Endodermal cell (in vitro differentiated cells): ENCODE measurements at regions not wholly inside any gene's neighbourhood (a gene's known extent, or its start where the extent isn't known, plus 50 kb on each side); places are given as distances from the start of the nearest gene placed in this dataset.

ENCODE experiments used
- DNase-seq: peaks from one replicate; pipeline ENCODE4 v3.0.0-alpha.2; 2017
- H3K27ac ChIP-seq: 2 replicates; pipeline ENCODE4 v1.5.1; 2013; ENCODE audit warnings: mild to moderate bottlenecking, low read depth, low read length, moderate library complexity
- H3K27me3 ChIP-seq: 2 replicates; pipeline ENCODE4 v1.6.1; 2013; ENCODE audit warnings: mild to moderate bottlenecking, low read length, moderate library complexity; ENCODE audit not compliant: insufficient read depth, control insufficient read depth, poor library complexity, severe bottlenecking
- H3K36me3 ChIP-seq: 2 replicates; pipeline ENCODE4 v1.7.0; 2013; ENCODE audit warnings: mild to moderate bottlenecking, low read length, moderate library complexity; ENCODE audit not compliant: control insufficient read depth, insufficient read depth
- H3K4me1 ChIP-seq: one replicate; pipeline ENCODE4 v1.7.0; 2013; ENCODE audit warnings: low read length; ENCODE audit not compliant: control insufficient read depth, insufficient read depth
- H3K4me3 ChIP-seq: 2 replicates; pipeline ENCODE4 v1.5.1; 2013; ENCODE audit warnings: mild to moderate bottlenecking, low read length, moderate library complexity
- H3K9ac ChIP-seq: 2 replicates; pipeline ENCODE4 v1.6.1; 2013; ENCODE audit warnings: mild to moderate bottlenecking, low read length, moderate library complexity; ENCODE audit not compliant: poor library complexity, severe bottlenecking; ENCODE audit errors: extremely low read depth
- H3K9me3 ChIP-seq: 2 replicates; pipeline ENCODE4 v1.6.1; 2013; ENCODE audit warnings: mild to moderate bottlenecking, low read length, moderate library complexity; ENCODE audit not compliant: control insufficient read depth
- H3K27ac Mint-ChIP-seq: 2 replicates; pipeline ENCODE4 v1.8.0; 2020; ENCODE audit warnings: mixed read lengths
- H3K27me3 Mint-ChIP-seq: 2 replicates; pipeline ENCODE4 v1.8.0; 2021; ENCODE audit warnings: mild to moderate bottlenecking, mixed read lengths; ENCODE audit not compliant: insufficient read depth
- H3K36me3 Mint-ChIP-seq: 2 replicates; pipeline ENCODE4 v1.8.0; 2020; ENCODE audit warnings: low read depth, mixed read lengths
- H3K4me1 Mint-ChIP-seq: 2 replicates; pipeline ENCODE4 v1.8.0; 2020; ENCODE audit warnings: mixed read lengths
- H3K4me3 Mint-ChIP-seq: 2 replicates; pipeline ENCODE4 v1.8.0; 2020; ENCODE audit warnings: mild to moderate bottlenecking, moderate library complexity, mixed read lengths
- H3K9me3 Mint-ChIP-seq: 2 replicates; pipeline ENCODE4 v1.8.0; 2020; ENCODE audit warnings: mild to moderate bottlenecking, mixed read lengths
- WGBS, 2 experiments: methylation state at CpG; one replicate each; pipeline versions ENCODE4 v1.1.5 to v1.1.7; 2013; ENCODE audit warnings: missing lambda C conversion rate in 2 of 2, mixed read lengths in 1 of 2; ENCODE audit not compliant: insufficient coverage in 1 of 2, insufficient read length in 1 of 2; 5-methylcytosine and 5-hydroxymethylcytosine counted together
- TF ChIP-seq, protein P1 (sequence below): fragments of 200-600 bp; sonication (generic); conservative IDR thresholded peaks from 2 replicates; pipeline ENCODE4 v1.5.0; 2021; ENCODE audit warnings: antibody characterized with exemption, mild to moderate bottlenecking

GRCh38 chr12:116381744-116382685, 104.5 kb upstream of the MED13L start:
- Mint-ChIP-seq H3K27ac (peak overlapping the region; percentile 12), H3K4me1 (peaks cover 38% of the 10 kb centered on the region), H3K36me3 (no peaks in the 10 kb centered on the region), H3K9me3 (no peaks in the 10 kb centered on the region), H3K4me3 (peak overlapping the region; percentile 46), H3K27me3 (peaks cover 49% of the 10 kb centered on the region)
- H3K4me1 ChIP-seq: peaks cover 12% of the 10 kb centered on the region
- no peaks in the 10 kb centered on the region for H3K9me3 ChIP-seq
- H3K4me3 ChIP-seq: peak overlapping the region; percentile 72
- 13 to 15% methylated on average over 10 to 16 of the region's 17 CpGs for WGBS, 2 experiments
- TF ChIP-seq, protein P1, sequence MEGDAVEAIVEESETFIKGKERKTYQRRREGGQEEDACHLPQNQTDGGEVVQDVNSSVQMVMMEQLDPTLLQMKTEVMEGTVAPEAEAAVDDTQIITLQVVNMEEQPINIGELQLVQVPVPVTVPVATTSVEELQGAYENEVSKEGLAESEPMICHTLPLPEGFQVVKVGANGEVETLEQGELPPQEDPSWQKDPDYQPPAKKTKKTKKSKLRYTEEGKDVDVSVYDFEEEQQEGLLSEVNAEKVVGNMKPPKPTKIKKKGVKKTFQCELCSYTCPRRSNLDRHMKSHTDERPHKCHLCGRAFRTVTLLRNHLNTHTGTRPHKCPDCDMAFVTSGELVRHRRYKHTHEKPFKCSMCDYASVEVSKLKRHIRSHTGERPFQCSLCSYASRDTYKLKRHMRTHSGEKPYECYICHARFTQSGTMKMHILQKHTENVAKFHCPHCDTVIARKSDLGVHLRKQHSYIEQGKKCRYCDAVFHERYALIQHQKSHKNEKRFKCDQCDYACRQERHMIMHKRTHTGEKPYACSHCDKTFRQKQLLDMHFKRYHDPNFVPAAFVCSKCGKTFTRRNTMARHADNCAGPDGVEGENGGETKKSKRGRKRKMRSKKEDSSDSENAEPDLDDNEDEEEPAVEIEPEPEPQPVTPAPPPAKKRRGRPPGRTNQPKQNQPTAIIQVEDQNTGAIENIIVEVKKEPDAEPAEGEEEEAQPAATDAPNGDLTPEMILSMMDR: no peak
- peak overlapping the region; percentile 86 for H3K27ac ChIP-seq
- H3K36me3 ChIP-seq: no peaks in the 10 kb centered on the region
- H3K9ac ChIP-seq: peak overlapping the region; percentile 24
- DNase-seq: peak; percentile 94
- H3K27me3 ChIP-seq: peaks cover 23% of the 10 kb centered on the region

DNA sequence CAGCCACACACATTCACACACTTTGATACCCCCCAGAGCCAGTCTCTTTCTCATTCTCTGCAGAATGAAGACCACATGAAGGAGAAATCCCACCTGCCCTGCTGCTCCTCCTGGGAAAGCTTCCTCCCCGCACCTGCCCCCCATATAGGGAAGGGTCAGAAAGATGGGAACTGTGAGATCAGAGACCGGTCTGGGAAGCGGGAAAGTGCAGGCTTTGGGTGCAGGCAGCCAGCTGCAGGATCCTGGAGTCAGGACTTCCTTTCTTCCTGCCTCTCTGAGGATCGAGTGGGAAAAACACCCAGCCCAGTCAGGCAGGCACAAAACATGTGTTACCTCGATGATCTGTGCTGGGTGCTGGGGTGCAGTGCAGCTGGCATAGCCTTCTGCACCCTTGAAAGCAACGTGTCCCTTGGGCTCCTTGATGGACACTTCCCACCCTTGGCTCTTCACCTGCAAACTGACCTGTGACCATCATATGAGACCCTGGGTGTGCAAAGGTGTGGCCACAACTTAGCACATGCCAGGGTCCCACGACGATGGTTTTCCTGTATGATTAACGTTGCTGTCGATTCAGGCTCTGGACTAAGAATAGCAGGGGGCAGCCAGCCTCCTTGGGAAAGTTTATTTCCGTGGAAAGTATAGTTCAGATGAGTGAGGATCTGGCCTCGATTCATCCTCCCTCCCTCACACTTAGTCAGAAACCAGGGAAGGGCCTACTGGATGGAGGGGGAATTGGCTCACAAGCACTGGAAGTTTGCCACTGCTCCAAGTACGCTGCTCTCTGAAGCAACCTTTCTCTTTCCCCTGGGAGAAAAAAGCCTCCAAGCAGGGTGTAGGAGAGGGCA, 105.4 kb upstream of the MED13L start:
- peaks cover 40% of the 10 kb centered on the region for H3K27me3 Mint-ChIP-seq
- peak overlapping the region; percentile 53 for H3K27ac Mint-ChIP-seq
- Histone ChIP-seq H3K27ac (peak overlapping the region; percentile 9), H3K9me3 (no peaks in the 10 kb centered on the region), H3K9ac (no peak overlapping the region), H3K4me3 (no peak overlapping the region), H3K36me3 (no peaks in the 10 kb centered on the region), H3K27me3 (peaks cover 14% of the 10 kb centered on the region), H3K4me1 (peaks cover 12% of the 10 kb centered on the region)
- DNase-seq: peak; percentile 76
- peaks cover 34% of the 10 kb centered on the region for H3K4me1 Mint-ChIP-seq
- no peaks in the 10 kb centered on the region for H3K36me3 Mint-ChIP-seq
- H3K9me3 Mint-ChIP-seq: no peaks in the 10 kb centered on the region
- 55 to 67% methylated on average over 11 of the region's 13 CpGs for WGBS, 2 experiments
- peak overlapping the region; percentile 46 for H3K4me3 Mint-ChIP-seq
- TF ChIP-seq, protein P1: no peak

GRCh38 chr12:116384175-116384574, 106.7 kb upstream of the MED13L start:
- TF ChIP-seq, protein P1: no peak
- Mint-ChIP-seq H3K27me3 (peaks cover 28% of the 10 kb centered on the region), H3K36me3 (no peaks in the 10 kb centered on the region), H3K9me3 (no peaks in the 10 kb centered on the region), H3K4me1 (peaks cover 34% of the 10 kb centered on the region), H3K27ac (no peak overlapping the region), H3K4me3 (no peak overlapping the region)
- H3K9me3 ChIP-seq: no peaks in the 10 kb centered on the region
- no peaks in the 10 kb centered on the region for H3K36me3 ChIP-seq
- no peak overlapping the region for H3K4me3 ChIP-seq
- H3K4me1 ChIP-seq: peaks cover 12% of the 10 kb centered on the region
- DNase-seq: no peak
- 93 to 96% methylated on average over 5 of the region's 5 CpGs for WGBS, 2 experiments
- H3K9ac ChIP-seq: no peak overlapping the region
- H3K27ac ChIP-seq: no peak overlapping the region
- peaks cover 4% of the 10 kb centered on the region for H3K27me3 ChIP-seq
